MM.1S (cell line): ENCODE measurements at regions not wholly inside any gene's neighbourhood (a gene's known extent, or its start where the extent isn't known, plus 50 kb on each side); places are given as distances from the start of the nearest gene placed in this dataset.

ENCODE experiments used
- CTCF ChIP-seq: fragments of 300-600 bp; sonication (generic); IDR thresholded peaks from 2 replicates; pipeline ENCODE4 v1.5.1; 2016; ENCODE audit warnings: antibody characterized with exemption, low read length, mixed read lengths
- EZH2 ChIP-seq: fragments of 300-600 bp; sonication (generic); optimal IDR thresholded peaks from 2 replicates; pipeline ENCODE3; 2017; ENCODE audit warnings: low read depth, mild to moderate bottlenecking, antibody characterized with exemption, low read length, mixed read lengths
- EZH2phosphoT487 ChIP-seq: fragments of 300-600 bp; sonication (generic); IDR thresholded peaks from 2 replicates; pipeline ENCODE4 v1.6.1; 2018; ENCODE audit warnings: antibody characterized with exemption, low read length

- no peak for TF ChIP-seq CTCF
- TF ChIP-seq EZH2phosphoT487, result no peak
- TF ChIP-seq EZH2, result no peak
Observed at GRCh38 chr6:86820750-86821149, 116.6 kb upstream of the HTR1E start.
